Bronchial epithelial cell (primary cell): ENCODE measurements at regions not wholly inside any gene's neighbourhood (a gene's known extent, or its start where the extent isn't known, plus 50 kb on each side); places are given as distances from the start of the nearest gene placed in this dataset.

ENCODE experiments used
- DNase-seq: peaks from one replicate; pipeline ENCODE4 v3.0.0-alpha.2; 2010; ENCODE audit warnings: low read depth
- FAIRE-seq: peaks from 2 replicates; lab custom pipeline; 2011; peaks lifted over from hg19 to GRCh38; lab: Jason Lieb, UNC
- H3K27me3 ChIP-seq: 2 replicates; pipeline ENCODE4 v1.5.1; 2011; ENCODE audit warnings: low read length; ENCODE audit not compliant: control insufficient read depth, insufficient read depth
- H3K36me3 ChIP-seq: 2 replicates; pipeline ENCODE4 v1.5.1; 2011; ENCODE audit warnings: low read length; ENCODE audit not compliant: control insufficient read depth, insufficient read depth
- H3K4me3 ChIP-seq: 2 replicates; pipeline ENCODE4 v1.5.1; 2011; ENCODE audit warnings: mild to moderate bottlenecking, low read depth, low read length, control low read depth
- CTCF ChIP-seq: IDR thresholded peaks from 2 replicates; pipeline ENCODE4 v1.5.1; 2011; ENCODE audit warnings: mild to moderate bottlenecking, moderate library complexity, low read length, control low read depth, inconsistent platforms; ENCODE audit not compliant: insufficient read depth, severe bottlenecking

GRCh38 chr1:95325349-95325748 is 91.3 kb downstream of the RWDD3 start:
- no peaks in the 10 kb centered on the region for H3K36me3 ChIP-seq

GRCh38 chr1:95326023-95326422 is 92.0 kb downstream of the RWDD3 start:
- FAIRE-seq (no peak), DNase-seq (no peak)
- no peaks in the 10 kb centered on the region for H3K36me3 ChIP-seq
- no peaks in the 10 kb centered on the region for H3K27me3 ChIP-seq
- H3K4me3 ChIP-seq, result no peak overlapping the region
- no peak for TF ChIP-seq CTCF

More at GRCh38 chr1:95325349-95325748, 91.3 kb downstream of the RWDD3 start:
- no peak for DNase-seq
- no peak for FAIRE-seq
- TF ChIP-seq CTCF, result no peak
- no peaks in the 10 kb centered on the region for H3K27me3 ChIP-seq
- no peak overlapping the region for H3K4me3 ChIP-seq

GRCh38 chr1:95332754-95333153 is 98.7 kb downstream of the RWDD3 start:
- Histone ChIP-seq H3K36me3 (no peaks in the 10 kb centered on the region), H3K27me3 (no peaks in the 10 kb centered on the region), H3K4me3 (no peak overlapping the region)
- DNase-seq (no peak), FAIRE-seq (no peak)
- TF ChIP-seq CTCF, result no peak

GRCh38 chr1:95339377-95339776 is 105.4 kb downstream of the RWDD3 start:
- FAIRE-seq (no peak), DNase-seq (no peak)
- no peaks in the 10 kb centered on the region for H3K27me3 ChIP-seq
- no peak for TF ChIP-seq CTCF
- H3K36me3 ChIP-seq, result no peaks in the 10 kb centered on the region
- H3K4me3 ChIP-seq, result no peak overlapping the region

GRCh38 chr1:95340061-95340460 is 106.1 kb downstream of the RWDD3 start:
- no peak for FAIRE-seq
- no peaks in the 10 kb centered on the region for H3K27me3 ChIP-seq
- TF ChIP-seq CTCF, result no peak

GRCh38 chr1:95352767-95353166 is 118.8 kb downstream of the RWDD3 start:
- H3K27me3 ChIP-seq, result no peaks in the 10 kb centered on the region

More at GRCh38 chr1:95340061-95340460, 106.1 kb downstream of the RWDD3 start:
- no peak overlapping the region for H3K4me3 ChIP-seq
- no peaks in the 10 kb centered on the region for H3K36me3 ChIP-seq
- no peak for DNase-seq

More at GRCh38 chr1:95352767-95353166, 118.8 kb downstream of the RWDD3 start:
- Histone ChIP-seq H3K4me3 (no peak overlapping the region), H3K36me3 (no peaks in the 10 kb centered on the region)
- no peak for FAIRE-seq
- no peak for DNase-seq
- no peak for TF ChIP-seq CTCF
